22Rv1 (cell line): ENCODE measurements at regions not wholly inside any gene's neighbourhood (a gene's known extent, or its start where the extent isn't known, plus 50 kb on each side); places are given as distances from the start of the nearest gene placed in this dataset.

Experiments used
- H3K27ac ChIP-seq: fragments of 450-650 bp; 2 replicates; pipeline ENCODE4 v1.5.1; 2017
- ZFX ChIP-seq: fragments of 450-650 bp; IDR thresholded peaks from 2 replicates; pipeline ENCODE4 v1.6.1; 2017; ENCODE audit warnings: antibody characterized with exemption, borderline replicate concordance
- TF ChIP-seq, protein P1 (sequence below): fragments of 450-650 bp; IDR thresholded peaks from 2 replicates; pipeline ENCODE4 v1.5.1; 2017; ENCODE audit warnings: mild to moderate bottlenecking

DNA sequence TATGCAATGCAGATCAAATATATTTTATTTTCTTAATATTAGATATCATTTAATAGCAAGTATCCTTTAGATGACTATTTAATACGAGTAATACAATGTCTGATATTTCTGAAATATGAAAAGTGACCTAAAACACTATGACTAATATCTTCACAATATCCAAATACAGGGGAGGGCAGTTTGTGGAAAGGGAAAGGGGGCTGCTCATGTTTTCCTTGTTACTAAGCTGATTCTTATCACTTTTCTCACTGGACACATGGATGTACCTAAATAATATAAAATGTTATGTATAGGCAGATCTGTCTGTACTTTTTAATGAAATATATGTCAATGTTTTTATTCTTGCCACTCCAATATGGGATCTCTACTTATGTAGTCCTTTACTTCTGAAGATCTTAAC lies 1879.1 kb upstream of the ACO1 start:
- H3K27ac ChIP-seq = no peak overlapping the region
- TF ChIP-seq ZFX = no peak
- TF ChIP-seq, protein P1, sequence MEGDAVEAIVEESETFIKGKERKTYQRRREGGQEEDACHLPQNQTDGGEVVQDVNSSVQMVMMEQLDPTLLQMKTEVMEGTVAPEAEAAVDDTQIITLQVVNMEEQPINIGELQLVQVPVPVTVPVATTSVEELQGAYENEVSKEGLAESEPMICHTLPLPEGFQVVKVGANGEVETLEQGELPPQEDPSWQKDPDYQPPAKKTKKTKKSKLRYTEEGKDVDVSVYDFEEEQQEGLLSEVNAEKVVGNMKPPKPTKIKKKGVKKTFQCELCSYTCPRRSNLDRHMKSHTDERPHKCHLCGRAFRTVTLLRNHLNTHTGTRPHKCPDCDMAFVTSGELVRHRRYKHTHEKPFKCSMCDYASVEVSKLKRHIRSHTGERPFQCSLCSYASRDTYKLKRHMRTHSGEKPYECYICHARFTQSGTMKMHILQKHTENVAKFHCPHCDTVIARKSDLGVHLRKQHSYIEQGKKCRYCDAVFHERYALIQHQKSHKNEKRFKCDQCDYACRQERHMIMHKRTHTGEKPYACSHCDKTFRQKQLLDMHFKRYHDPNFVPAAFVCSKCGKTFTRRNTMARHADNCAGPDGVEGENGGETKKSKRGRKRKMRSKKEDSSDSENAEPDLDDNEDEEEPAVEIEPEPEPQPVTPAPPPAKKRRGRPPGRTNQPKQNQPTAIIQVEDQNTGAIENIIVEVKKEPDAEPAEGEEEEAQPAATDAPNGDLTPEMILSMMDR = no peak

DNA sequence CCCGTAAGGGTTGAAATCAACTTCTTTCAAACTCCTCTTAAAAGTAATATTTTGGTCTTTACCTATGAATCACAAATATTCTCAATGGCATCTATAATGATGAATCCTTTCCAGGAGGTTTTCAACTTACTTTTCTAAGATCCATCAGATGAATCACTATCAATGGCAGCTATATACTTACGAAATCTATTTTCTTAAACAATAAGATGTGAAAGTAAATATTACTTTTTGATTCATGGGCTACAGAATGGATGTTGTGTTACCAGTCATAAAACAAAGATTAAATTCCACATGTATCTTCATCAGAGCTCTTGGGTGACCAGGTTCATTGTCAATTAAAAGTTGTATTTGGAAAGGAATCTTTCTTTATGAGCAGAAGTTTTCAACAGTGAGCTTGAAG lies 1877.7 kb upstream of the ACO1 start:
- TF ChIP-seq, protein P1 = no peak
- no peak for TF ChIP-seq ZFX
- H3K27ac ChIP-seq = no peak overlapping the region

DNA sequence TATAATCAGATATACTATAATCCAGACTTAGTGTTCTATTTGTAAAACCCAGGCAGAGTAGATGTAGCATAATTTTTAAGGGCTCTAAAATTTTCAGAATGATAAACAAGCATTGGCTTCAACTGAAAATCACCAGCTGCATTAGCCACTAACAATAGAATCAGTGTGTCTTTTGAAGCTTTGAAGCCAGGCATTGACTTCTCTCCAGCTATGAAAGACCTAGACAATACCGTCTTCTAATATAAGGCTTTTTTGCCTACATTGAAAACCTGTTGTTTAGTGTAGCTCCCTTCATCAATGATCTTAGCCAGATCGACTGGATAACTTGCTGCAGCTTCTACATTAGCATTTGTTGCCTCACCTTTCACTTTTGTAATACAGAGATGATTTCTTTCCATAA lies 1877.3 kb upstream of the ACO1 start:
- TF ChIP-seq, protein P1 = no peak
- TF ChIP-seq ZFX = no peak
- no peak overlapping the region for H3K27ac ChIP-seq

DNA sequence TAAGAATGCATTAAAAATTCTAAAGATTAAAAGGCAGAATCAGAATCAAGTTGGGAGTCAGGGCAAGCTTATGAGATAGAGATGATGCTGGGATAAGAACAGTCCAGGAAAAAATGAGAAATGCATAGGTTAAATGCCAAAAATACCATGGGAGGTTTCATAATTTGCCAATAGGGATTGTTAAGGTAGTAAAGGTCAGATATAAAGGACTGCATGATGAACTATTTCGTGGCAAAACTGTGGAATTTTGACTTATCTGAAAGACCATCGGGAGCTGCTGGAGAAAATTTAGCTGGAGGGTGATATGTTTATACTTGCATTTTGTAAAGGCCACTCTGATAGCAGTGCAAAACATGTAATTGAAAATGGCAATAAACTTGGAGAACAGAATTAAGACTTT lies 1872.8 kb upstream of the ACO1 start:
- no peak overlapping the region for H3K27ac ChIP-seq
- TF ChIP-seq, protein P1 = no peak
- TF ChIP-seq ZFX = no peak

DNA sequence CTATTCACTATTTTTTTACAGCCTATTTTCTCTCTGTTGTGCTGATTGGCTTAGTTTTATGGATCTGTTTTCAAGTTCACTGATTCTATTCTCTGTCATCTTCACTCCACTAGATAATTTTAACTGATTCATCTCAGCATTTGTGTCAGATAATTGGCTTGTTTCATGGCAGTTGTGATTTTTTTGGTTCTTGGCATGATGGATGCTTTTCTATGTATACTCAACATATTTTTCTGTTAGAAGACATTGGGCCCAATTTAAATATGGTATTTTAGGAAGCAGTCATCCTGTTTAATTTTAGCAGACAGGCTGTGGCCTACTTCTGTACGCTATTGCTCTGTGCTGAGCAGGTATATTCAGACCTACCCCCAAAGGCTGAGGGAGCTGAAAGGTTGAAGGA lies 1865.3 kb upstream of the ACO1 start:
- TF ChIP-seq, protein P1 = no peak
- TF ChIP-seq ZFX = no peak
- H3K27ac ChIP-seq = no peak overlapping the region

DNA sequence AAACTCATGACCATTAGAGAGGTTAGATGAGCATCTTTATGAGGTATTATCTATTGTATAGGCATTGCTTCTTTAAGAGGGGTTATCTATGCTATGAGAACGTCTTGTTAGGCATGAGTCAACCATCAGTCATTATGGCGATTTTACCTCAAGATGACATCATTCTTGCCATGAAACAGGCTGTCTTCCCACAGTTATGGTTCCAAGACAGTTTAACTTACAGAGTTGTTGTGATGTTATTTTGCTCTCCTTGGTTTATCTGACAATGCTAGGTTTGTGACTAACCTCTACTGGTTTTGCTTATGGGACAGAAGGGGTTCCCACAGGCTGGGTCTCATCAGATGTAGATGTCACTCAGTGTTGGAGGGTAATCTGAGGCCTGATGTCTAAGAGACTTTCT lies 1864.7 kb upstream of the ACO1 start:
- TF ChIP-seq, protein P1 = no peak
- TF ChIP-seq ZFX = no peak
- no peak overlapping the region for H3K27ac ChIP-seq

DNA sequence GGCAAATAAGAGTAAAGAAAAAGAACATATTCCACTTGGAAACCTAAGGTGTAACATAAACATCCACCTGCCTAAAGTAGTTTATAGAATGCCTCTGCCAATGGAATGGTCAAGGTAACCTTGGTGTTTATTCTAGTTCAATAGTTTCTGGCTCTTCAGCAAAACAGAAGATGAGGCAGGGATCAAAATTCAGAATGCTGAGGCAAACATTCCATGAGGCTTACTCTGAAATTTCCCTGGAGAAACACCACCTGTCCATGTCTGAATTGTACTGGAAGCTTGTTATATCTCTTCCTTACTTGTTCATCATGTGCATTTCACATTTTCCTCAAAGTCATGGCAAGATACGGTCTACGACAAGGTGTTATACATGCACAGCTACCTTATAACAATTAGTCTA lies 1862.4 kb upstream of the ACO1 start:
- no peak for TF ChIP-seq ZFX
- TF ChIP-seq, protein P1 = no peak

More for the DNA sequence above, 1862.4 kb upstream of the ACO1 start:
- no peak overlapping the region for H3K27ac ChIP-seq
